ENCODE measurements at regions not wholly inside any gene's neighbourhood (a gene's known extent, or its start where the extent isn't known, plus 50 kb on each side); places are given as distances from the start of the nearest gene placed in this dataset.

- ChIA-PET CTCF (ENCODE audit: low intra/inter-chr PET ratio) (no interaction called here), POLR2A (interaction anchor here (0.7 kb wide), 1 partner anchor 25 kb away, joined by 3 read pairs; no protein-coding TSS in a partner anchor)
- BruUV-seq (replicated peaks) = no TSS peak
- Histone ChIP-seq H3K4me2 (ENCODE audit: insufficient read depth, low read length) (no peak overlapping the region), H3K27ac (ENCODE audit: extremely low read depth, low read depth, low read length) (no peak overlapping the region), H3K9me1 (ENCODE audit: control insufficient read depth, insufficient read depth, low read length) (no peaks in the 10 kb centered on the region), H2AFZ (ENCODE audit: low read depth, low read length) (no peak overlapping the region), H4K20me1 (replicated peaks; ENCODE audit: control insufficient read depth, insufficient read depth, low read length) (no peaks in the 10 kb centered on the region), H3K79me2 (ENCODE audit: control insufficient read depth, insufficient read depth, low read length) (no peaks in the 10 kb centered on the region), H3K9ac (ENCODE audit: insufficient read depth in 1 of 2, low read depth in 2 of 2, low read length in 2 of 2) (no peak overlapping the region), H3K9me3 (replicated peaks; ENCODE audit: control insufficient read depth, insufficient read depth, low read depth, low read length) (no peaks in the 10 kb centered on the region), H3K4me1 (replicated peaks in 1 of 2; ENCODE audit: control insufficient read depth in 2 of 2, insufficient read depth in 2 of 2, low read length in 2 of 2) (no peaks in the 10 kb centered on the region; a peak in 1 of 5 replicates), H3K4me3 (no peak overlapping the region), H3K27me3 (ENCODE audit: control insufficient read depth in 2 of 2, insufficient read depth in 2 of 2, low read length in 2 of 2) (no peaks in the 10 kb centered on the region), H3K36me3 (ENCODE audit: control insufficient read depth, insufficient read depth, low read length) (no peaks in the 10 kb centered on the region)
- FAIRE-seq = no peak
- no peak for DNase-seq (ENCODE audit: extremely low read depth in 1 of 4, low spot score in 3 of 4)
- in situ Hi-C loops (cut with MboI) = no loop called here
- ATAC-seq = no peak
- 62% methylated on average over 1 of the region's 1 CpG for WGBS (ENCODE audit: insufficient coverage, low coverage, missing lambda C conversion rate)
- intact Hi-C loops (cut with micrococcal nuclease) = no loop called here
- TF ChIP-seq ZNF778 (CRISPR knock-in tag; IDR thresholded peaks at IDR 0.05) (no peak), ZNF668 (CRISPR knock-in tag; IDR thresholded peaks at IDR 0.05) (no peak), CCAR2 (IDR thresholded peaks at IDR 0.05; ENCODE audit: low read depth, low read length) (no peak), NONO (IDR thresholded peaks at IDR 0.05; ENCODE audit: low read depth in 2 of 2, low read length in 1 of 2) (no peak), YBX1 (IDR thresholded peaks at IDR 0.05) (no peak), MBD2 (IDR thresholded peaks at IDR 0.05; ENCODE audit: borderline replicate concordance, low read depth) (no peak), THRB (CRISPR knock-in tag; conservative IDR thresholded peaks at IDR 0.05) (no peak), NUFIP1 (IDR thresholded peaks at IDR 0.05; ENCODE audit: partially characterized antibody) (no peak), CHD1 (IDR thresholded peaks at IDR 0.05; ENCODE audit: low read length) (no peak), ETV5 (CRISPR knock-in tag; IDR thresholded peaks at IDR 0.05; ENCODE audit: low read depth) (no peak), PRDM10 (IDR thresholded peaks at IDR 0.05; ENCODE audit: partially characterized antibody) (no peak), HMG20B (CRISPR knock-in tag; IDR thresholded peaks at IDR 0.05) (no peak)
Observed at GRCh38 chr2:207363761-207364290, 165.9 kb upstream of the CREB1 start.

Measured in K562 (cell line).